Cardiac muscle cell (in vitro differentiated cells and primary cell): ENCODE measurements at regions not wholly inside any gene's neighbourhood (a gene's known extent, or its start where the extent isn't known, plus 50 kb on each side); places are given as distances from the start of the nearest gene placed in this dataset.
"Not testable (repeated sequence)": the region's sequence is repeated elsewhere in the genome, so short reads cannot be mapped to it uniquely, and the experiment has no call there.

Experiments used
- DNase-seq, 2 donors: peaks; one replicate each; pipeline versions ENCODE4 v3.0.0 to v3.0.0-alpha.2; 2010 to 2017; ENCODE audit warnings: low read depth in 1 of 2, low spot score in 1 of 2
- H3K27ac ChIP-seq: fragments of 200-600 bp; sonication (generic); 2 replicates; pipeline ENCODE4 v1.5.1; 2016
- H3K27me3 ChIP-seq: fragments of 200-600 bp; sonication (generic); 2 replicates; pipeline ENCODE4 v1.6.0; 2016; ENCODE audit warnings: control low read depth
- H3K36me3 ChIP-seq: fragments of 200-600 bp; sonication (generic); 2 replicates; pipeline ENCODE4 v1.5.1; 2016; ENCODE audit warnings: control low read depth
- H3K4me1 ChIP-seq: fragments of 200-600 bp; sonication (generic); 2 replicates; pipeline ENCODE4 v1.8.1; 2017; ENCODE audit warnings: low read depth, mild to moderate bottlenecking, mixed run types
- H3K4me3 ChIP-seq: fragments of 200-600 bp; sonication (generic); 2 replicates; pipeline ENCODE4 v1.5.1; 2016; ENCODE audit warnings: mild to moderate bottlenecking
- H3K9me3 ChIP-seq: fragments of 200-600 bp; sonication (generic); 2 replicates; pipeline ENCODE4 v1.5.1; 2017; ENCODE audit warnings: low read depth, mild to moderate bottlenecking, control low read depth
- TF ChIP-seq, protein P1 (sequence below): IDR thresholded peaks from 2 replicates; pipeline ENCODE4 v1.5.1; 2012; ENCODE audit warnings: low read depth, mild to moderate bottlenecking, low read length

GRCh38 chr7:53607961-53608360 is 572.5 kb downstream of the POM121L12 start:
- no peaks in the 10 kb centered on the region for H3K27me3 ChIP-seq
- H3K27ac ChIP-seq = no peak overlapping the region
- H3K9me3 ChIP-seq = no peaks in the 10 kb centered on the region
- no peak for DNase-seq
- TF ChIP-seq, protein P1, sequence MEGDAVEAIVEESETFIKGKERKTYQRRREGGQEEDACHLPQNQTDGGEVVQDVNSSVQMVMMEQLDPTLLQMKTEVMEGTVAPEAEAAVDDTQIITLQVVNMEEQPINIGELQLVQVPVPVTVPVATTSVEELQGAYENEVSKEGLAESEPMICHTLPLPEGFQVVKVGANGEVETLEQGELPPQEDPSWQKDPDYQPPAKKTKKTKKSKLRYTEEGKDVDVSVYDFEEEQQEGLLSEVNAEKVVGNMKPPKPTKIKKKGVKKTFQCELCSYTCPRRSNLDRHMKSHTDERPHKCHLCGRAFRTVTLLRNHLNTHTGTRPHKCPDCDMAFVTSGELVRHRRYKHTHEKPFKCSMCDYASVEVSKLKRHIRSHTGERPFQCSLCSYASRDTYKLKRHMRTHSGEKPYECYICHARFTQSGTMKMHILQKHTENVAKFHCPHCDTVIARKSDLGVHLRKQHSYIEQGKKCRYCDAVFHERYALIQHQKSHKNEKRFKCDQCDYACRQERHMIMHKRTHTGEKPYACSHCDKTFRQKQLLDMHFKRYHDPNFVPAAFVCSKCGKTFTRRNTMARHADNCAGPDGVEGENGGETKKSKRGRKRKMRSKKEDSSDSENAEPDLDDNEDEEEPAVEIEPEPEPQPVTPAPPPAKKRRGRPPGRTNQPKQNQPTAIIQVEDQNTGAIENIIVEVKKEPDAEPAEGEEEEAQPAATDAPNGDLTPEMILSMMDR = no peak
- H3K4me1 ChIP-seq = no peaks in the 10 kb centered on the region
- no peaks in the 10 kb centered on the region for H3K36me3 ChIP-seq
- H3K4me3 ChIP-seq = no peak overlapping the region

DNA sequence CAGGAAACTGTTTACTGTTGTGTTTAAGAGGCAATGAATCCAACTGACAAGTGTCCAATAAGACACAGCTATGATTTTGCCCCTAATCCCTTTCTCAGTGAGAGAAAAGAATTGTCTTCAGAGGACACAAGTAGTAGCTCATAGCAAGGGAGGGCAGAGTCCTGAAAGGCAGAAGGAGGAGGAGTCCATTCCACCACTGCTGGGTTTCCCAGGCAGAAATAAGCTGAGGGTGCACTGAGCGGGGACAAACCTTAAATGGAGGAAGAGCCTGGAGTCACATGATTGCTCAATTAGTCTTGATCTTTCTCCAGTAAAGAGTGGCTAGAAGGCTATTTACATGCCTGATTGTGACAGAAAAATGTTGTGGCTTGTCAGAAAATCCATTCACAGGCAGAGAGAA is 573.8 kb downstream of the POM121L12 start:
- Histone ChIP-seq H3K9me3 (no peaks in the 10 kb centered on the region), H3K27me3 (no peaks in the 10 kb centered on the region), H3K36me3 (no peaks in the 10 kb centered on the region), H3K27ac (no peak overlapping the region), H3K4me1 (no peaks in the 10 kb centered on the region), H3K4me3 (no peak overlapping the region)
- no peak for DNase-seq
- TF ChIP-seq, protein P1 = no peak

- Histone ChIP-seq H3K27ac (no peak overlapping the region), H3K27me3 (no peaks in the 10 kb centered on the region), H3K36me3 (no peaks in the 10 kb centered on the region), H3K9me3 (no peaks in the 10 kb centered on the region), H3K4me1 (no peaks in the 10 kb centered on the region), H3K4me3 (no peak overlapping the region)
- no peak for DNase-seq
- TF ChIP-seq, protein P1 = no peak
Observed at GRCh38 chr7:53611043-53611442, 575.6 kb downstream of the POM121L12 start.

- H3K27ac ChIP-seq = no peak overlapping the region
- no peaks in the 10 kb centered on the region for H3K4me1 ChIP-seq
- H3K27me3 ChIP-seq = no peaks in the 10 kb centered on the region
Observed at GRCh38 chr7:53624356-53624755, 588.9 kb downstream of the POM121L12 start.

DNA sequence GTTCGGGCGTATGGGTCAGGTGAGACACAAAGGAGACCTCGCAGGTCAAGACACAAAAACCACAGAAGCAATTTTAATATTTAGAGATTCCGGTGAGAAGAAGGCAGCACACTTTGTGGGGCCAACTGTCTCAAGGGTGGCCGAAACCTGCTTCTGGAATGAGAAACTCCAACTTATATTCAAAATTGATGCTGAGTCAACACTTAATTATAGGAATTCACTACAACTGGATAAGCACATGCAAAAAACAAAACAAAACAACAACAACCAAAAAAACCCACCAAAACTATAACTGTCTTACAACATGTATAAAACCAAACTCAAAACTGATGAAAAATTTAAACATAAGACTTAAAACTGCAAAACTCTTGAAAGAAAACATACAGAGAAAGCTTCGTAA is 593.3 kb downstream of the POM121L12 start:
- TF ChIP-seq, protein P1 = no peak
- no peak for DNase-seq
- Histone ChIP-seq H3K27me3 (no peaks in the 10 kb centered on the region), H3K9me3 (no peaks in the 10 kb centered on the region), H3K4me3 (no peak overlapping the region), H3K27ac (no peak overlapping the region), H3K36me3 (no peaks in the 10 kb centered on the region), H3K4me1 (no peaks in the 10 kb centered on the region)

More at GRCh38 chr7:53624356-53624755, 588.9 kb downstream of the POM121L12 start:
- no peak for DNase-seq
- Histone ChIP-seq H3K36me3 (no peaks in the 10 kb centered on the region), H3K4me3 (no peak overlapping the region), H3K9me3 (no peaks in the 10 kb centered on the region)
- TF ChIP-seq, protein P1 = no peak

DNA sequence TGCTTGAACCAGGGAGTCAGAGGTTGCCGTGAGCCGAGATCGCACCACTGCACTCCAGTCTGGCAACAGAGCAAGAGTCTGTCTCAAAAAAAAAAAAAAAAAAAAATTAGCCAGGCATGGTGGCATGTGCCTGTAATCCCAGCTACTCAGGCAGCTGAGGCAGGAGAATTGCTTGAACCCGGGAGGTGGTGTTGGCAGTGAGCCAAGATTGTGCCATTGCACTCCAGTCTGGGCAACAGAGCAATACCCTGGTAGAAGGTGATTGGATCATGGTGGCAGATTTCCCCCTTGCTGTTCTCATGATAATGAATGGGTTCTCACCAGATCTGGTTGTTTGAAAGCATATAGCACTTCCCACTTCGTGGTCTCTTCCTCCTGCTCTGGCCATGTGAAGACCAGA is 599.8 kb downstream of the POM121L12 start:
- not testable (repeated sequence) for H3K27ac ChIP-seq, DNase-seq

More for the DNA sequence above, 599.8 kb downstream of the POM121L12 start:
- not testable (repeated sequence) for H3K27me3 ChIP-seq, H3K36me3 ChIP-seq, H3K4me1 ChIP-seq, H3K4me3 ChIP-seq, H3K9me3 ChIP-seq
